Testis (tissue), 2 donors: ENCODE measurements at regions not wholly inside any gene's neighbourhood (a gene's known extent, or its start where the extent isn't known, plus 50 kb on each side); places are given as distances from the start of the nearest gene placed in this dataset.

Experiments used
- CTCF ChIP-seq, 3 experiments: fragments of 450-650 bp in 2 of 3; fragments of 200-600 bp in 1 of 3; sonication (generic) in 1 of 3; IDR thresholded peaks; one replicate each; pipeline ENCODE4 v1.5.1; 2016 to 2019; ENCODE audit warnings: antibody characterized with exemption in 3 of 3, mild to moderate bottlenecking in 2 of 3, moderate library complexity in 1 of 3
- POLR2A ChIP-seq: fragments of 450-650 bp; IDR thresholded peaks from one replicate; pipeline ENCODE4 v1.6.1; 2017; ENCODE audit warnings: antibody characterized with exemption, mild to moderate bottlenecking, moderate library complexity

- TF ChIP-seq CTCF (IDR thresholded peaks at IDR 0.05) (no peak), POLR2A (no peak)
Observed at GRCh38 chr4:86508436-86508835, 85.7 kb upstream of the PTPN13 start.
